ENCODE measurements at regions not wholly inside any gene's neighbourhood (a gene's known extent, or its start where the extent isn't known, plus 50 kb on each side); places are given as distances from the start of the nearest gene placed in this dataset.

GRCh38 chr13:107118506-107118905 is 550.6 kb upstream of the ARGLU1 start:
- H3K27me3 ChIP-seq (ENCODE audit: insufficient read depth, low read length), result no peaks in the 10 kb centered on the region
- no peak for ATAC-seq
- BruUV-seq (replicated peaks), result no TSS peak
- no peak overlapping the region for H3K4me3 ChIP-seq (replicated peaks in 1 of 2; ENCODE audit: low read depth in 1 of 2, low read length in 2 of 2)
- no peaks in the 10 kb centered on the region for H3K36me3 ChIP-seq (ENCODE audit: control insufficient read depth in 1 of 2, insufficient read depth in 2 of 2, low read length in 2 of 2)
- RAD21 ChIA-PET (ENCODE audit: low non-redundant PET in 1 of 2, low total read pairs in 2 of 2, uncharacterized antibody in 2 of 2, unreplicated experiment in 2 of 2), result no interaction called here
- H3K9me2 ChIP-seq (ENCODE audit: insufficient read depth), result no peaks in the 10 kb centered on the region
- no peak overlapping the region for H3K27ac ChIP-seq (ENCODE audit: low read depth, low read length)
- no peak overlapping the region for H3K4me2 ChIP-seq (ENCODE audit: low read length)
- H3K9ac ChIP-seq (ENCODE audit: low read length), result no peak overlapping the region
- H2AFZ ChIP-seq (ENCODE audit: low read depth, low read length, poor library complexity, severe bottlenecking), result no peak overlapping the region
- intact Hi-C loops (cut with micrococcal nuclease), result no loop called here
- POLR2A ChIA-PET, result no interaction called here
- CTCF ChIA-PET, result no interaction called here
- H4K20me1 ChIP-seq (ENCODE audit: insufficient read depth), result no peaks in the 10 kb centered on the region
- no peak for TF ChIP-seq ZBTB33 (IDR thresholded peaks at IDR 0.05; ENCODE audit: extremely low read depth, insufficient replicate concordance, low read length)
- no peak for TF ChIP-seq POLR2A (IDR thresholded peaks at IDR 0.05; ENCODE audit: borderline replicate concordance, extremely low read depth, insufficient read depth, insufficient read length)
- no peaks in the 10 kb centered on the region for H3K4me1 ChIP-seq (ENCODE audit: control insufficient read depth in 1 of 2, insufficient read depth in 2 of 2, low read length in 2 of 2)
- no peak for DNase-seq (ENCODE audit: low read depth, low spot score)
- H3K79me2 ChIP-seq (ENCODE audit: insufficient read depth, low read length), result no peaks in the 10 kb centered on the region
- H3K9me3 ChIP-seq (ENCODE audit: control insufficient read depth in 1 of 2, insufficient read depth in 1 of 2, low read depth in 1 of 2, low read length in 2 of 2), result no peaks in the 10 kb centered on the region

GRCh38 chr13:107117327-107118012 is 549.5 kb upstream of the ARGLU1 start:
- H4K20me1 ChIP-seq (ENCODE audit: insufficient read depth), result no peaks in the 10 kb centered on the region
- H3K36me3 ChIP-seq (ENCODE audit: control insufficient read depth in 1 of 2, insufficient read depth in 2 of 2, low read length in 2 of 2), result no peaks in the 10 kb centered on the region
- no peak overlapping the region for H3K4me3 ChIP-seq (replicated peaks in 1 of 2; ENCODE audit: low read depth in 1 of 2, low read length in 2 of 2)
- CTCF ChIA-PET, result no interaction called here
- H3K9ac ChIP-seq (ENCODE audit: low read length), result no peak overlapping the region
- DNase-seq (ENCODE audit: low read depth, low spot score) (no peak), ATAC-seq (no peak)
- no TSS peak for BruUV-seq (replicated peaks)
- no peak overlapping the region for H3K27ac ChIP-seq (ENCODE audit: low read depth, low read length)
- H3K4me1 ChIP-seq (ENCODE audit: control insufficient read depth in 1 of 2, insufficient read depth in 2 of 2, low read length in 2 of 2), result no peaks in the 10 kb centered on the region
- no peaks in the 10 kb centered on the region for H3K79me2 ChIP-seq (ENCODE audit: insufficient read depth, low read length)
- no peaks in the 10 kb centered on the region for H3K9me3 ChIP-seq (ENCODE audit: control insufficient read depth in 1 of 2, insufficient read depth in 1 of 2, low read depth in 1 of 2, low read length in 2 of 2)
- no peaks in the 10 kb centered on the region for H3K9me2 ChIP-seq (ENCODE audit: insufficient read depth)
- no peaks in the 10 kb centered on the region for H3K27me3 ChIP-seq (ENCODE audit: insufficient read depth, low read length)
- POLR2A ChIA-PET, result no interaction called here
- RAD21 ChIA-PET (ENCODE audit: low non-redundant PET in 1 of 2, low total read pairs in 2 of 2, uncharacterized antibody in 2 of 2, unreplicated experiment in 2 of 2), result no interaction called here
- H3K4me2 ChIP-seq (ENCODE audit: low read length), result no peak overlapping the region
- H2AFZ ChIP-seq (ENCODE audit: low read depth, low read length, poor library complexity, severe bottlenecking), result no peak overlapping the region
- intact Hi-C loops (cut with micrococcal nuclease), result no loop called here
- TF ChIP-seq CTCF (IDR thresholded peaks at IDR 0.05 in 2 of 3, conservative IDR thresholded peaks at IDR 0.05 in 1 of 3; ENCODE audit: borderline replicate concordance in 1 of 3, insufficient read depth in 1 of 3, low read depth in 2 of 3, low read length in 2 of 3), result no peak
- TF ChIP-seq ATF3 (IDR thresholded peaks at IDR 0.05), result no peak
- TF ChIP-seq REST (IDR thresholded peaks at IDR 0.05; ENCODE audit: low read depth), result no peak
- no peak for TF ChIP-seq JUND (IDR thresholded peaks at IDR 0.05)
- TF ChIP-seq POLR2A (IDR thresholded peaks at IDR 0.05; ENCODE audit: borderline replicate concordance, extremely low read depth, insufficient read depth, insufficient read length), result no peak
- no peak for TF ChIP-seq EZH2 (IDR thresholded peaks at IDR 0.05)
- TF ChIP-seq SRF (IDR thresholded peaks at IDR 0.05; ENCODE audit: low read depth), result no peak
- TF ChIP-seq POLR2AphosphoS5 (IDR thresholded peaks at IDR 0.05; ENCODE audit: low read depth, low read length), result no peak
- no peak for TF ChIP-seq RAD21 (IDR thresholded peaks at IDR 0.05; ENCODE audit: low read depth)
- TF ChIP-seq FOSL1 (IDR thresholded peaks at IDR 0.05; ENCODE audit: low read depth), result no peak
- no peak for TF ChIP-seq ZFX (IDR thresholded peaks at IDR 0.05)
- TF ChIP-seq CEBPB (IDR thresholded peaks at IDR 0.05; ENCODE audit: low read depth), result no peak
